ENCODE measurements at regions not wholly inside any gene's neighbourhood (a gene's known extent, or its start where the extent isn't known, plus 50 kb on each side); places are given as distances from the start of the nearest gene placed in this dataset.

DNA sequence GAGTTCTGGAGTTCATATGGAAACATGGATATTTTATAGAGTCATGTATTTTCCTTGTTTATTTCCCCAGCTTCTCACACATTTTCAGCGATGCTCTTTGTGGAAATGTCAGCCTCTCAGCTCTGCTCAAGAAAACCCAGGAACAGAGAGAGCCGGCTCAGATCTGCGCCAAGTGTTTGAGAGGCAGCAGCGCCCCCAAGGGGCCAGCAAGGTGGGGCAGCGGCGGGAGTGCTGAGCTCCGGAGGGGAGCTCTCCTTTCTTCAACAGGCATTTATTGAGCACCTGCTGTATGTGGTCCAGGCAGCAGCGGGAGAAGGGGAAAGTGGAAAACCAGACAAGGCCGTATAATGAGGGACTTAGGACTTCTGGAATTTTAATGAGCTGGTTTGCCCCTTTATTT lies 421.1 kb upstream of the C16orf82 start:
- no peak for TF ChIP-seq EZH2 (IDR thresholded peaks at IDR 0.05; ENCODE audit: borderline replicate concordance, low read depth, low read length, severe bottlenecking)
- TF ChIP-seq, protein P1, sequence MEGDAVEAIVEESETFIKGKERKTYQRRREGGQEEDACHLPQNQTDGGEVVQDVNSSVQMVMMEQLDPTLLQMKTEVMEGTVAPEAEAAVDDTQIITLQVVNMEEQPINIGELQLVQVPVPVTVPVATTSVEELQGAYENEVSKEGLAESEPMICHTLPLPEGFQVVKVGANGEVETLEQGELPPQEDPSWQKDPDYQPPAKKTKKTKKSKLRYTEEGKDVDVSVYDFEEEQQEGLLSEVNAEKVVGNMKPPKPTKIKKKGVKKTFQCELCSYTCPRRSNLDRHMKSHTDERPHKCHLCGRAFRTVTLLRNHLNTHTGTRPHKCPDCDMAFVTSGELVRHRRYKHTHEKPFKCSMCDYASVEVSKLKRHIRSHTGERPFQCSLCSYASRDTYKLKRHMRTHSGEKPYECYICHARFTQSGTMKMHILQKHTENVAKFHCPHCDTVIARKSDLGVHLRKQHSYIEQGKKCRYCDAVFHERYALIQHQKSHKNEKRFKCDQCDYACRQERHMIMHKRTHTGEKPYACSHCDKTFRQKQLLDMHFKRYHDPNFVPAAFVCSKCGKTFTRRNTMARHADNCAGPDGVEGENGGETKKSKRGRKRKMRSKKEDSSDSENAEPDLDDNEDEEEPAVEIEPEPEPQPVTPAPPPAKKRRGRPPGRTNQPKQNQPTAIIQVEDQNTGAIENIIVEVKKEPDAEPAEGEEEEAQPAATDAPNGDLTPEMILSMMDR (IDR thresholded peaks at IDR 0.05; ENCODE audit: borderline replicate concordance, extremely low read depth, low read length, poor library complexity, severe bottlenecking) = peak; percentile 55

All from DND-41 (cell line).